ENCODE measurements at regions not wholly inside any gene's neighbourhood (a gene's known extent, or its start where the extent isn't known, plus 50 kb on each side); places are given as distances from the start of the nearest gene placed in this dataset.

- Histone ChIP-seq H3K27me3 (ENCODE audit: insufficient read depth, low read depth) (no peaks in the 10 kb centered on the region), H4K20me1 (ENCODE audit: insufficient read depth) (no peaks in the 10 kb centered on the region), H3K4me2 (no peak overlapping the region), H3K9ac (no peak overlapping the region), H3K27ac (no peak overlapping the region), H2AFZ (ENCODE audit: low read depth) (no peak overlapping the region), H3K4me1 (ENCODE audit: low read depth, poor library complexity, severe bottlenecking) (no peaks in the 10 kb centered on the region), H3K36me3 (ENCODE audit: insufficient read depth) (no peaks in the 10 kb centered on the region), H3K79me2 (ENCODE audit: insufficient read depth, low read depth) (no peaks in the 10 kb centered on the region), H3K4me3 (IDR thresholded peaks at IDR 0.05; ENCODE audit: insufficient read depth, low read depth, low read length) (no peak overlapping the region)
- no peak for TF ChIP-seq CTCF (conservative IDR thresholded peaks at IDR 0.05; ENCODE audit: low read depth, low read length)
Measured at GRCh38 chr5:135106610-135107471, 72.8 kb upstream of the PITX1 start.

- Histone ChIP-seq H2AFZ (ENCODE audit: low read depth) (no peak overlapping the region), H3K27ac (no peak overlapping the region), H3K27me3 (ENCODE audit: insufficient read depth, low read depth) (no peaks in the 10 kb centered on the region), H4K20me1 (ENCODE audit: insufficient read depth) (no peaks in the 10 kb centered on the region), H3K4me2 (no peak overlapping the region), H3K9ac (no peak overlapping the region), H3K36me3 (ENCODE audit: insufficient read depth) (no peaks in the 10 kb centered on the region), H3K79me2 (ENCODE audit: insufficient read depth, low read depth) (no peaks in the 10 kb centered on the region), H3K4me3 (IDR thresholded peaks at IDR 0.05; ENCODE audit: insufficient read depth, low read depth, low read length) (no peak overlapping the region), H3K4me1 (ENCODE audit: low read depth, poor library complexity, severe bottlenecking) (no peaks in the 10 kb centered on the region)
- no peak for TF ChIP-seq CTCF (conservative IDR thresholded peaks at IDR 0.05; ENCODE audit: low read depth, low read length)
Measured at GRCh38 chr5:135106136-135106535, 72.1 kb upstream of the PITX1 start.

GRCh38 chr5:135105105-135105484, 71.1 kb upstream of the PITX1 start:
- Histone ChIP-seq H3K4me3 (IDR thresholded peaks at IDR 0.05; ENCODE audit: insufficient read depth, low read depth, low read length) (no peak overlapping the region), H3K4me1 (ENCODE audit: low read depth, poor library complexity, severe bottlenecking) (no peaks in the 10 kb centered on the region), H4K20me1 (ENCODE audit: insufficient read depth) (no peaks in the 10 kb centered on the region), H3K36me3 (ENCODE audit: insufficient read depth) (no peaks in the 10 kb centered on the region), H3K27me3 (ENCODE audit: insufficient read depth, low read depth) (no peaks in the 10 kb centered on the region), H3K27ac (no peak overlapping the region), H2AFZ (ENCODE audit: low read depth) (no peak overlapping the region), H3K9ac (no peak overlapping the region), H3K79me2 (ENCODE audit: insufficient read depth, low read depth) (no peaks in the 10 kb centered on the region), H3K4me2 (no peak overlapping the region)
- no peak for TF ChIP-seq CTCF (conservative IDR thresholded peaks at IDR 0.05; ENCODE audit: low read depth, low read length)

- no peaks in the 10 kb centered on the region for H4K20me1 ChIP-seq (ENCODE audit: insufficient read depth)
- no peak for TF ChIP-seq CTCF (conservative IDR thresholded peaks at IDR 0.05; ENCODE audit: low read depth, low read length)
- no peaks in the 10 kb centered on the region for H3K27me3 ChIP-seq (ENCODE audit: insufficient read depth, low read depth)
- H2AFZ ChIP-seq (ENCODE audit: low read depth): no peak overlapping the region
- H3K27ac ChIP-seq: no peak overlapping the region
- H3K4me2 ChIP-seq: no peak overlapping the region
- H3K4me1 ChIP-seq (ENCODE audit: low read depth, poor library complexity, severe bottlenecking): no peaks in the 10 kb centered on the region
- H3K36me3 ChIP-seq (ENCODE audit: insufficient read depth): no peaks in the 10 kb centered on the region
- no peak overlapping the region for H3K4me3 ChIP-seq (IDR thresholded peaks at IDR 0.05; ENCODE audit: insufficient read depth, low read depth, low read length)
- no peaks in the 10 kb centered on the region for H3K79me2 ChIP-seq (ENCODE audit: insufficient read depth, low read depth)
- H3K9ac ChIP-seq: no peak overlapping the region
Measured at GRCh38 chr5:135103575-135103853, 69.5 kb upstream of the PITX1 start.
